ENCODE measurements at regions not wholly inside any gene's neighbourhood (a gene's known extent, or its start where the extent isn't known, plus 50 kb on each side); places are given as distances from the start of the nearest gene placed in this dataset.

DNA sequence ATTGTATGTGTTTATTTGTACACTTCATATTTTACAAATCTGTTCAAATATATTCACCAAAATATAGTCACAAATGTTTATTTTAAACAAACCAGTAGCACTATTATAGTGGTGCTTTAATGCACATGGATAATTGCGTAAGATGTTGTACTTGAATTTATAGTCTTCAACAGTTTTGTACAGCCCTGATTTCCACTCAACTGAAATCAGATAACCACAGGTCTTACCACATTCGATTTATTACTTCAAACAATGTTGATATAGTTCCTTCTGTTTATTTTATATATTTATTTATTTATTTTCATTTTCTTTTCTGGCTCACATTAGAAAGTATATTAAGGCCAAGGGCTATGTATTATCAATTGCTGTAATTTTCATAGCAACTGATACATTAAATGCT, 99.4 kb upstream of the ZNF804A start:
- in situ Hi-C loops (cut with HindIII; ENCODE audit: low pct_unique_long_range_greater_than_20kb, low sequenced_read_pairs), result no loop called here
- DNase-seq (ENCODE audit: low read depth, low spot score), result no peak

DNA sequence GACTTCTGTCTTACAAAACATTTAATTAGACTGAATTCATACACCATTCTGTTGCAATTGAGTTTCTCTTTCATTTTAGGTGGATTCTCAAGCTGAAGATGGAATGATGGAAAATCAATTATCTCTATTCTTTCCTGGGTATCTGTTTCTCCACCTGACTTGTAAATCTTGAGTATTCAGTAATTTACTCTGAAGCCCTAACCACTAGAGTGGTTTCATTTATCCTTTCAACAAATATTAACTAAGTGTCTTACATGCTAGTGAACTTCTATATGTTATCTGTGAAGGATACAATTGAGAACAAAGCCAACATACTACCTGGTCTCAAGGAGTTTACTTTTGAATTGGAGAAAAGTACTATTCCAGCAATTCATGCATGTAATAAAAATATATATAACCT, 94.1 kb upstream of the ZNF804A start:
- in situ Hi-C loops (cut with HindIII; ENCODE audit: low pct_unique_long_range_greater_than_20kb, low sequenced_read_pairs), result no loop called here
- no peak for DNase-seq (ENCODE audit: low read depth, low spot score)

DNA sequence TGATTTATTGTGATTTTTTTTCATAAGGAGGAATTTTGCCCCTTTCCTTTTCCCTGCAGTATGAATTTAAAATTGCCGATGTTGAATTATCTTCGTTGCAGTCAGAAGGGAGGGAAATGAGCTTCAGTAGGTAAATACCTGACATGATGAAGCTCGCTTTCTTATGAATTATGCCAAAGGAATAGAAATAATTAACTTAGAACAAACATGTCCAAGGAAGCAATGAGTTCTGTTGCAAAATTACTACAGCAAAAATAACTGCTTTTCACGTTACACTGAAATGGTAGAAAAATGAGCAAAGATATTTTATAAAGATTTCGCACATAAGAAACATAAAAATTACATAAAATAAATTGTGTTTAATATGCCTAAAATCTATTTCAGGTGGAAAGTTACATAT, 91.1 kb upstream of the ZNF804A start:
- no peak for DNase-seq (ENCODE audit: low read depth, low spot score)
- in situ Hi-C loops (cut with HindIII; ENCODE audit: low pct_unique_long_range_greater_than_20kb, low sequenced_read_pairs), result no loop called here

DNA sequence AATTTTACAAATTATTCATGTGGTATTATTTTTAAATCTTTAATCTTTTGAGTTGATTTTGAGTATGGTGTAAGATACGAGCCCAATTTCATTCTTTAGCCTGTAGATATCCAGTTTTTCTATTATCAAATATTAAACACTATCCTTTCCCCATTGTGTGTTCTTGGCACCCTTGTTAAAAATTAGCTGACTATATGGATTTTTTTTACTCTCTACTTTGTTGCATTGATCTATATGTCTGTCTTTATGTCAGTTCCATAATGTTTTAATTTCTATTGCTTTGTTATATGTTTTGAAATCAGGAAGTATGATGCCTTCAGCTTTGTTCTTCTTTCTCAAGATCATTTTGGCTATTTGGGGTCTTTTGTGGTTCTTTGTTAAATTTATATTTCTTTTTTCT, 80.9 kb upstream of the ZNF804A start:
- no peak for DNase-seq (ENCODE audit: low read depth, low spot score)
- in situ Hi-C loops (cut with HindIII; ENCODE audit: low pct_unique_long_range_greater_than_20kb, low sequenced_read_pairs), result no loop called here

DNA sequence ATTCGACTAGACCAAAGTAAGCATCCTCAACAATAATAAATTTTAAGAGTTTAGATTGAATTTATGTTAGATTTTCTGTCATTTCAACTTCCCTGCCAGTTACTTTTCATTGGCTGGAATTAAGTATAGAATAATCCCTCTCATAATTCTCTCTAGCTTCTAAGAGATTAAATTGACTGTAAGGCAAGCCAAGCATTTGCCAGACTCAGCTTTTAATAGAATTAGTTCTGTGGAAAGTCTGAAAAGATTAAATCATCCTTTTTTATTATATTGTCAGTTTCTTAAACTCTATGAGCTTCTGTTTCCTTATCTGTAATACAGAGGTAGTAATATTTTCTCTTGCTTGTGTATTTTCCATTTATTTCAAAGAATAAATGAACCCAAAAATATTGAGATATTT, 77.9 kb upstream of the ZNF804A start:
- in situ Hi-C loops (cut with HindIII; ENCODE audit: low pct_unique_long_range_greater_than_20kb, low sequenced_read_pairs), result no loop called here
- no peak for DNase-seq (ENCODE audit: low read depth, low spot score)

DNA sequence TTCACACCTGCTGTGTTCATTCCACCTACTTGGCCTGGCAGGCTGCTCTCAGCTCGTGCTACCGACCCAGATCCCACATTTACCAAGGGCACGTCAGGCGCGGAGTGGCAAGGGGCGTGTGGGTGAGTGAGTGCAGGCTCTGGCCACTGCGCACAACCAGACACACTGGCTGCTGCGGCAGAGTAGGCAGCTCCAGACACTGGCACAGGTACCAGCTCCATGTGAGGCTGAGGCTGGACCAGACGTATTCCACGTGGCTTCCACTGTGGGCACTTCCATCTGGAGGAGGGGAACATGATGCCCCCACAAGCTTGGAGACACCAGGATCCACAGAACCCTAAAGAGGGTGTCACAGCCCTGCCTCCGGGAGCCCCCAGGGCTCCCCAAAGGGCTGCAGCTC, 74.6 kb upstream of the ZNF804A start:
- in situ Hi-C loops (cut with HindIII; ENCODE audit: low pct_unique_long_range_greater_than_20kb, low sequenced_read_pairs), result no loop called here

DNA sequence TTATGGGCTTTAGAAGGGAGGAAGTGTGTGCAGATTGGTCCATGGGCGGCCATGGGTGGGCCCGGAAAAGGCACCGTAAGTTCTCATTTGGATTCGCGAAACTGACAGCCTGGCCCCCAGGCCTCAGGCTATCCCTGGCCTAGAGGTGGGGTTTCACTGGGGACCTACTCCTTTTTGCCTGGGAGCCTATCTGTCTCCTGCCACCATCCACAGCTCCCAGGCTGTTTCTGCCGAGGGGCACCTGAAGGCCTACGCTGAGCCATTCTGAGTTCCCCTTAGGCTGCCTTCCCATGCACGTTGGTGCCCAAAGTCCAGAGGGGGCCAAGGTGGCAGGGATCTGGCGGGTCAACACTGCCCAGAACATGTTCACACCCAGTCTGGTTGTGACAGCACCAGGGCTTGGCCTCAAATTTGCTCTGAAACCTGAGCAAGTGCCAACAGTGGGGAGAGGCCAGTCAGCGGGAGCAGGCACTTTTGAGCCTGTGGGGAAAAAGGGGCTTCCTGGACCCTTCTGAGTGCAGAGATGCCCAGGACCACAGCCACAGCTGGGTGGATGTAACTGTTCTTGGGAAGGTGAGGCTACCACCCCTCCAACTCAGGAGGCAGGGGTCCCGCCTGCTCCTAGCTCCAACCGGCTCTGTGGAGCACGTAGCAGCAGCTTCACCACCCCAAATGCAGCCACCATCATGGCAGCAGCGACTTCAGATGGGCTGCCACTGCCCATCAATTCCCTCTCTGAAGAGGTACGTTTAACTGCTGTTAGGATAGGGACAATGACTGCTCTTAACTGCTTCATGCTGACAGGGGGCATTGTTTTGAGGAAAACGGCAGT, 73.6 kb upstream of the ZNF804A start:
- in situ Hi-C loops (cut with HindIII; ENCODE audit: low pct_unique_long_range_greater_than_20kb, low sequenced_read_pairs), result no loop called here
- DNase-seq (ENCODE audit: low read depth, low spot score), result no peak

More for the DNA sequence above, 74.6 kb upstream of the ZNF804A start:
- DNase-seq (ENCODE audit: low read depth, low spot score), result no peak

DNA sequence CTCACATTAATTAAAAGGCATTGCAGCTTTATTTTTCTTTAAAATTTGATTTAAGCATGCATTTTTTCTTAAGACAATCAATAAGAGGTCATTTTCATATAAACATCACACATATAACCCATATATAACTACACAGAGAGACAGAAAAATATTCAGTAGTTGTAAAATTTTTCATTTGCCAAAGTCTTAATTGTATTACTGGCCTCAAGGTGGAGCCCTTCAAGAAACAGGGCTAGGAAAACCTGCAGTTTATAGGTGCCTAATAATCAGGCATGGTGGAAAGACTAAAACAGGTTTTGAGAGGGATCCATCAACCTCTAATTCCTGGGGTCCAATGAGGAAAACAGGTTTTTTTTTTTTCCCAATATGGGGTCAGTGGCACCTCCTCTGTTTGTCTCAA, 71.3 kb upstream of the ZNF804A start:
- in situ Hi-C loops (cut with HindIII; ENCODE audit: low pct_unique_long_range_greater_than_20kb, low sequenced_read_pairs), result no loop called here
- no peak for DNase-seq (ENCODE audit: low read depth, low spot score)

DNA sequence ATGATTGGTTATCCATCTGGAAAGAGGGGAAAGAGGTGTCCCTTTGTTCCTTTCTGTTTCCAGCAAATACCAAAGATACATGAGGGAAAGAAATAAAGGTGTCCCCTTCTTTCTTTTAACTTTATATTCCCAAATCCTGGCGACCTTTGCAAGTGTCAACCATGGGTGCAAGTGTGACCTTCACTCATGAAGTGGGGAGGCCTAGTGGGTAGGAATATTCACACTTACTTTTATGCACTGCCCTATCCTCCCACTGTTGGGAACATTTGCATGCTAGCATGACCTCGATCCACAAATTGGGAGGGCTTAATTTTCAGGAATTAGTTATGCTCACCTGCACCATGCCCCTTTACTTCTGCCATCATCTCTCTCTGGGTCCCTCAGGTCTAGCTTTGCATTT, 70.2 kb upstream of the ZNF804A start:
- in situ Hi-C loops (cut with HindIII; ENCODE audit: low pct_unique_long_range_greater_than_20kb, low sequenced_read_pairs), result no loop called here
- DNase-seq (ENCODE audit: low read depth, low spot score), result no peak

DNA sequence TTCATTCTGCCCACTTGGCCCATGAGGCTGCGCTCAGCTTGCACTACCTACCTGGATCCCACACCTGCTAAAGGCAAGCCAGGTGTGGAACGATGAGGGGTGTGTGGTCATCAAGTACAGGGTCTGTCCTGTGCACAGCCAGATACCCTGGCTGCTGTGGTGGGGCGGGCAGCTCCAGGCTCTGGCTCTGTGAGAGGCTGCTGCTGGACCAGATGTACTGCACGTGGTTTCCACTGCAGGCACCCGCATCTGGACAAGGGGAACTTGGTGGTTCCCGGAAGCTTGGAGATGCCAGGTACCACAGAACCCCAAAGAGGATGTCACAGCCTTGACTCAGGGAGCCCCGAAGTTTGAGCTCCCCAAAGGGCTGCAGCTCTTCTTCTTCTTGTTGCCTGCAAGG, 68.1 kb upstream of the ZNF804A start:
- in situ Hi-C loops (cut with HindIII; ENCODE audit: low pct_unique_long_range_greater_than_20kb, low sequenced_read_pairs), result no loop called here
- no peak for DNase-seq (ENCODE audit: low read depth, low spot score)

DNA sequence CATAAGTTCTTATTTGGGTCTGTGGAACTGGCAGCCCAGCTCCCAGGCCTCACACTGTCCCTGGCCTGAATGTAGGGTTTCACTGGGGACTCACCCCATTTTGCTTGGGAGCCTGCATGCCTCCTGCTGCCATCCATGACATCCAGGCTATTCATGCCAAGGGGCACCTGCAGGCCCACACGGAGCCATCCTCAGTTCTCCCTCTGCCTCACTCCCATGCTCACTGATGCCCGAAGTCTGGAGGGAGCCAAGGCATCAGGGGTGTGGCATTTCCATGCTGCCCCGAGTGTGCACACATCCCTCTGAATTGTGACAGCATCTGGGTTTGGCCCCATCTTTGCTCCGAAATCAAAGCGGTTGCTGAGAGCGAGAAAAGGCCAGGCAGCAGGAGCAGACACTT, 67.4 kb upstream of the ZNF804A start:
- in situ Hi-C loops (cut with HindIII; ENCODE audit: low pct_unique_long_range_greater_than_20kb, low sequenced_read_pairs), result no loop called here
- no peak for DNase-seq (ENCODE audit: low read depth, low spot score)

DNA sequence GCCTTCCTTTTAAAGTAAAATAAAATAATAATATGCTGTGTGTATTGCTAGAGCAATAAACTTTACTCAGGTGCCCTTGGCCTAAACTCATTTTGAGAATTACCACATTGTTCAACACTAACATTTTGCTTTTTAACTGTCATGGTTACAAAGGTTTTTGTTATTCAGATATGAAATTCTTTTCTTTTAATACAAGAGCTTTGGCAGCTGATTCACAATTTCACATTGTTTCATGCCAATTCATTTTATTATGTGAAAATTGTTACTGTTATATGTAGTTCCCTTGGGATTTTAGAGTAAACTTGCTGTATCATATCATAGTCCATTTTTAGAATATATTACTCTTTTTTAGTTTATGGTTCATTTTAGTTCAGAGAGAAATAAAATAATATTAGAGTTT, 65.8 kb upstream of the ZNF804A start:
- no peak for DNase-seq (ENCODE audit: low read depth, low spot score)
- in situ Hi-C loops (cut with HindIII; ENCODE audit: low pct_unique_long_range_greater_than_20kb, low sequenced_read_pairs), result no loop called here

DNA sequence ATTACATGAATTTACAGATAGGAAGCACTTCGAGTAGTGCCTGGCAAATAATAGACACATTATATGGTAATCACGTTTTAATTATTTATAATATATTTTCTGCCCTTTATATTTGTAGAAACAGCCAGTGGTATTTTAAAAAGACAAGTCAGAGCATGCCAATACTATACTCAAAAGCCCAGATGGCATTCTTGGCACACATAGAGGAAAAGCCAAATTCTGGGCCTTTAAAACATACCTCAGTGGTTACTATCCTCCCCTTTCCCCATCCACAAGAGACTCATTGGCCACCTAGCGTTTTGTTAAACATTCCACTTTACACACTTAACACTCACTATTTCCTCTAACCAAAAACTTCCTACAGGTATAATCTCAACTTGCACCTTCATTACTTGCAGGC, 63.3 kb upstream of the ZNF804A start:
- DNase-seq (ENCODE audit: low read depth, low spot score), result no peak
- in situ Hi-C loops (cut with HindIII; ENCODE audit: low pct_unique_long_range_greater_than_20kb, low sequenced_read_pairs), result no loop called here

DNA sequence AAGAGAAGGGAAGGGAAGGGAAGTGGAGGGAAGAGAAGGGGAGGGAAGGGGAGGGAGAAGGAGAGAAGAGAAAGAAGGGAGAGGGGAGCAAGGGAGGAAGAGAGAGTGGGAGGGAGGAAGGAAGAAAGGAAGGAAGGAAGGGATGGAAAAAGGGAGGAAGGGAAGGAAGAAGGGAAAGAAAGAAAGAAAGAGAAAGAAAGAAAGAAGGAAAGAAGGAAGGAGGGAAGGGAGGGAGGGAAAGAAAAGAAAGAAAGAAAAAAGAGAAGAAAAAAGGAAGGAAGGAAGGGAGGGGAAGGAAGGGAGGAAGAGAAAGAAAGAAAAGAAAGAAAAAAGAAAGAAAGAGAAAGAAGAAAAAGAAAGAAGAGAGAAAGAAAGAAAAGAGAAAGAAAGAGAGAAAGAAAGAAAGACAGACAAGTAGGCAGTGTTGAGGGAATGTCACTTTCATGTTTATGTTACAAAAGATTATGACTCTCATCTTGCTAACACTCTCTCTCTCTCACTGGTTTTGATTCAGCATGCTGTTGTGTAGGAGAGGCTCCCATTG, 58.0 kb upstream of the ZNF804A start:
- no peak for DNase-seq (ENCODE audit: low read depth, low spot score)
- in situ Hi-C loops (cut with HindIII; ENCODE audit: low pct_unique_long_range_greater_than_20kb, low sequenced_read_pairs), result no loop called here

DNA sequence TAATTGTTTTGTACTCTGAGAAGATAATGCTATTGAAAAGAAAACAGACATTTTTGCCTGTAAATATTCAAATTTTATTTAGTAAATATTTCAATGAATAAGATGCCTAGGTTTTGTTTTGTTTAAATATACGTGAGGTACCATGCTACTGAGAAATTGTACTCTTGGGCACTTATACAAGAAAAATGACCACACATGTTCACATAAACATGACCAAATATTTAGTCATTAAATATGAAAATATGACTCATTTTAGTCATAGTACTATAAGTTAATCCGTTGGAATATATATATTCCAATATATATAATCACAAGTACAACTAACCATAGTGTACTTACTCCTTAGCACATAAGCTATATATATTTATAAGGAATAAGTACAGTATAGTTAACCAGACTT, 56.7 kb upstream of the ZNF804A start:
- no peak for DNase-seq (ENCODE audit: low read depth, low spot score)
- in situ Hi-C loops (cut with HindIII; ENCODE audit: low pct_unique_long_range_greater_than_20kb, low sequenced_read_pairs), result no loop called here

DNA sequence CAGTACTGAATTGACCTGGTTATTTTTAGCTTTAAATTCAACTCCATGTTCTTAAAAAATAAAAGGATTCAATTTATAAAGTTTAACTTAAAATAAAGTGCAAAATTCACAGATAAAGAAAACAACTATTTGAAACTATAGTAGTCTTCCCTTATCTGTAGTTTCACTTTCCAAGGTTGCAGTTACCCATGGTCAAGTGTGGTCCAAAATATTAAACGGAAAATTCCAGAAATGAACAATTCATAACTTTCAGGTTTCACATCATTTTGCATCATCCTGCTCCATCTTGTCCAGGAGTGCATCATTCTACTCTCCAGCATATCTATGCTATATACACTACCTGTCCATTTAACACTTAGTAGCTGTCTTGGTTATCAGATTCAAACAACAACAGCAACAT, 54.5 kb upstream of the ZNF804A start:
- no peak for DNase-seq (ENCODE audit: low read depth, low spot score)
- in situ Hi-C loops (cut with HindIII; ENCODE audit: low pct_unique_long_range_greater_than_20kb, low sequenced_read_pairs), result no loop called here

Data from SK-MEL-5 (cell line).